ENCODE measurements at regions not wholly inside any gene's neighbourhood (a gene's known extent, or its start where the extent isn't known, plus 50 kb on each side); places are given as distances from the start of the nearest gene placed in this dataset.

DNA sequence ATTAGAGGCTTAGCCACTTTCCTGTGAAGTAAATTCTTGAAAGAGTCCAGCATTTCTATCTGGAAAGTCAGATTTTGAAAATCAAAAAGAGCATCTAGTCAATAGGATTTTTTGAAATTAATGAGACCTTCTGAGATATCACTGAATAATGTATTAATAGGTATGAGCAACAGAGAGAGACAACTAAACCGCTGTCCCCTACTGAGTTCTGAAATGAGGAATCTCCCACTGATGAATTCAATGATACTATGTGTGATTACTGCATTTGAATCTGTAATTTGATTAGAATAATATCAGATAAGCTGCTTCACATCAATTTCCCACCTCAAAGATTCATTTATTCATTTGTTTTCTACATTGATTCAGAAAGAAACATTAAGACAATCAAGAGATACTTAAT is 252.8 kb downstream of the TMX3 start:
- WGBS, 2 donors (ENCODE audit: low coverage in 1 of 2), result 80 to 92% methylated on average over 1 of the region's 1 CpG
- Histone ChIP-seq H3K27ac (no peak overlapping the region), H3K9me3 (no peaks in the 10 kb centered on the region), H3K27me3 (no peaks in the 10 kb centered on the region), H3K4me1 (no peaks in the 10 kb centered on the region), H3K4me3 (no peak overlapping the region), H3K36me3 (no peaks in the 10 kb centered on the region)
- ATAC-seq, result no peak
- TF ChIP-seq POLR2AphosphoS5 (IDR thresholded peaks at IDR 0.05) (no peak), POLR2A (IDR thresholded peaks at IDR 0.05) (no peak), EP300 (IDR thresholded peaks at IDR 0.05) (no peak)
- TF ChIP-seq, protein P1, sequence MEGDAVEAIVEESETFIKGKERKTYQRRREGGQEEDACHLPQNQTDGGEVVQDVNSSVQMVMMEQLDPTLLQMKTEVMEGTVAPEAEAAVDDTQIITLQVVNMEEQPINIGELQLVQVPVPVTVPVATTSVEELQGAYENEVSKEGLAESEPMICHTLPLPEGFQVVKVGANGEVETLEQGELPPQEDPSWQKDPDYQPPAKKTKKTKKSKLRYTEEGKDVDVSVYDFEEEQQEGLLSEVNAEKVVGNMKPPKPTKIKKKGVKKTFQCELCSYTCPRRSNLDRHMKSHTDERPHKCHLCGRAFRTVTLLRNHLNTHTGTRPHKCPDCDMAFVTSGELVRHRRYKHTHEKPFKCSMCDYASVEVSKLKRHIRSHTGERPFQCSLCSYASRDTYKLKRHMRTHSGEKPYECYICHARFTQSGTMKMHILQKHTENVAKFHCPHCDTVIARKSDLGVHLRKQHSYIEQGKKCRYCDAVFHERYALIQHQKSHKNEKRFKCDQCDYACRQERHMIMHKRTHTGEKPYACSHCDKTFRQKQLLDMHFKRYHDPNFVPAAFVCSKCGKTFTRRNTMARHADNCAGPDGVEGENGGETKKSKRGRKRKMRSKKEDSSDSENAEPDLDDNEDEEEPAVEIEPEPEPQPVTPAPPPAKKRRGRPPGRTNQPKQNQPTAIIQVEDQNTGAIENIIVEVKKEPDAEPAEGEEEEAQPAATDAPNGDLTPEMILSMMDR (IDR thresholded peaks at IDR 0.05), result no peak

DNA sequence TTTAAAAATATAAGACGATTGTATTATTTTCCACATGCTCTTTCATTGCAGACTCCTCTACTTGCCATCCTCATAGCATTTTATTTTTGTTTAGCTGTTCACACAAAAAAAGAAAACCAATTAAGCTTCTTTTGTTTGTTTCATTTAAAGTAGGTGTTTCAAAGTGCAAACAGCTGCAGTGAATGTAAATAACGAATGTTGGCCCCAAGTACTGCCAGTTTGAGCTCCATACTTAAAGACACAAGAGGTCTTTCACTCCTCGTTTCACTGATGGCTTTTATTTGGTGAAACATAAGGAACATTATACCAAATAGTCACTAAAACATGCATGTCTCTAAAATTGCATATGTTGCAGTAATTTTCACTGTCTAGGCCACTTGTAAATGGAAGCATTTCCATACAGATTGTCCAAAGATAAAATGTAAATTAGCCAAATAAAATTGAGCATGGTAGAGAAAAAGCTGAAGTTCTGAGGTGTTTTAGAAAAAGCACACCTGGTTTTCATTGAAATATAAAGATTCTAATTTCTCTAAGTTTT is 253.4 kb downstream of the TMX3 start:
- 44 to 53% methylated on average over 3 of the region's 3 CpGs for WGBS, 2 donors (ENCODE audit: low coverage in 1 of 2)
- no peak for TF ChIP-seq POLR2A (IDR thresholded peaks at IDR 0.05)
- no peak for TF ChIP-seq EP300 (IDR thresholded peaks at IDR 0.05)
- TF ChIP-seq, protein P1 (IDR thresholded peaks at IDR 0.05), result no peak
- TF ChIP-seq POLR2AphosphoS5 (IDR thresholded peaks at IDR 0.05), result no peak

DNA sequence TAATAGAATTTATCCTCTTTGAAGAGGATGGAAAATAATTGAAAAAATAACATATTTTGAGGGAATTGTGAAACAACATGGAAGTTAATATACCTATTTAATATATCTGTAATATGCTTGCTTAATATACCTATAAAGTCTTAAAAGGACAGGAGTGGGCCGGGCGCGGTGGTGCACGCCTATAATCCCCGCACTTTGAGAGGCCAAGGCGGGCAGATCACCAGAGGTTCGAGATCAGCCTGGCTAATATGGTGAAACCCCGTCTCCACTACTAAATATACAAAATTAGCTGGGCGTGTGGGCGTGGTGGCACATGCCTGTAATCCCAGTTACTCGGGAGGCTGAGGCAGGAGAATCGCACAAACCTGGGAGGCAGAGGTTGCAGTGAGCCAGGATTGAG is 254.9 kb downstream of the TMX3 start:
- Histone ChIP-seq H3K27ac (no peak overlapping the region), H3K9me3 (peaks cover 0 to under 1% (median 0%) of the 10 kb centered on the region in 3 donors), H3K27me3 (no peaks in the 10 kb centered on the region), H3K36me3 (no peaks in the 10 kb centered on the region), H3K4me3 (no peak overlapping the region), H3K4me1 (no peaks in the 10 kb centered on the region)
- no peak for TF ChIP-seq POLR2AphosphoS5 (IDR thresholded peaks at IDR 0.05)
- TF ChIP-seq, protein P1 (IDR thresholded peaks at IDR 0.05), result no peak
- TF ChIP-seq POLR2A (IDR thresholded peaks at IDR 0.05), result no peak
- TF ChIP-seq EP300 (IDR thresholded peaks at IDR 0.05), result no peak
- WGBS, 2 donors (ENCODE audit: low coverage in 1 of 2), result 100% methylated on average over 1 of the region's 12 CpGs; no CpG with 5 or more reads in 1 of the 2 donors
- no peak for ATAC-seq

More for the DNA sequence above, 253.4 kb downstream of the TMX3 start:
- Histone ChIP-seq H3K4me1 (no peaks in the 10 kb centered on the region), H3K4me3 (no peak overlapping the region), H3K9me3 (no peaks in the 10 kb centered on the region), H3K36me3 (no peaks in the 10 kb centered on the region), H3K27me3 (no peaks in the 10 kb centered on the region), H3K27ac (no peak overlapping the region)
- no peak for ATAC-seq

- no peaks in the 10 kb centered on the region for H3K36me3 ChIP-seq
- no peak for ATAC-seq
- TF ChIP-seq EP300 (IDR thresholded peaks at IDR 0.05) (no peak), POLR2AphosphoS5 (IDR thresholded peaks at IDR 0.05) (no peak), POLR2A (IDR thresholded peaks at IDR 0.05) (no peak)
- TF ChIP-seq, protein P1 (IDR thresholded peaks at IDR 0.05), result no peak
- H3K4me1 ChIP-seq, result no peaks in the 10 kb centered on the region
- no peak overlapping the region for H3K27ac ChIP-seq
- H3K4me3 ChIP-seq, result no peak overlapping the region
- WGBS, 2 donors (ENCODE audit: low coverage in 1 of 2), result 55 to 77% methylated on average over 4 of the region's 4 CpGs
- H3K9me3 ChIP-seq, result peaks cover 0 to 9% (median 0%) of the 10 kb centered on the region in 3 donors
- H3K27me3 ChIP-seq, result no peaks in the 10 kb centered on the region
Observed at GRCh38 chr18:68456985-68457384, 257.9 kb downstream of the TMX3 start.

- H3K36me3 ChIP-seq, result no peaks in the 10 kb centered on the region
- H3K27me3 ChIP-seq, result no peaks in the 10 kb centered on the region
- no peaks in the 10 kb centered on the region for H3K4me1 ChIP-seq
- H3K4me3 ChIP-seq, result no peak overlapping the region
- ATAC-seq, result no peak
- no peak for TF ChIP-seq POLR2A (IDR thresholded peaks at IDR 0.05)
- H3K9me3 ChIP-seq, result peaks cover 0 to 9% (median 0%) of the 10 kb centered on the region in 3 donors
- H3K27ac ChIP-seq, result no peak overlapping the region
Observed at GRCh38 chr18:68455229-68455603, 259.7 kb downstream of the TMX3 start.
